Activated T-cell treated with anti-CD3 and anti-CD28 coated beads for 48 hours (primary cell): ENCODE measurements at regions not wholly inside any gene's neighbourhood (a gene's known extent, or its start where the extent isn't known, plus 50 kb on each side); places are given as distances from the start of the nearest gene placed in this dataset.
"Not testable (repeated sequence)": the region's sequence is repeated elsewhere in the genome, so short reads cannot be mapped to it uniquely, and the experiment has no call there.

ENCODE experiments used
- DNase-seq: peaks from one replicate; pipeline ENCODE4 v3.0.0-alpha.2; 2020; ENCODE audit warnings: low read depth

- DNase-seq = not testable (repeated sequence)
Measured at GRCh38 chr6:80407976-80408375, 301.5 kb downstream of the BCKDHB start.

GRCh38 chr6:80404889-80405288 lies 298.4 kb downstream of the BCKDHB start:
- no peak for DNase-seq

GRCh38 chr6:80403365-80403764 lies 296.9 kb downstream of the BCKDHB start:
- DNase-seq = no peak

GRCh38 chr6:80402266-80402665 lies 295.8 kb downstream of the BCKDHB start:
- DNase-seq = no peak
